Endothelial cell of umbilical vein (primary cell): ENCODE measurements at regions not wholly inside any gene's neighbourhood (a gene's known extent, or its start where the extent isn't known, plus 50 kb on each side); places are given as distances from the start of the nearest gene placed in this dataset.

Experiments
- BruUV-seq: library from RNA; stranded (reverse); fragments of 400-500 nt; replicated peaks from 2 replicates; lab custom pipeline; 2021; lab: Mats Ljungman, UMichigan
- CTCF ChIA-PET: fragments of 300-600, 350-600 bp; sonication (Branson Sonifier 250); formaldehyde crosslinking; loops from one replicate; lab custom pipeline; 2021; ENCODE audit warnings: antibody characterized with exemption, inconsistent platforms; lab: Charles Lee
- POLR2A ChIA-PET: fragments of 300-600, 350-600 bp; sonication (Branson Sonifier 250); formaldehyde crosslinking; loops from one replicate; lab custom pipeline; 2021; ENCODE audit warnings: antibody characterized with exemption, inconsistent platforms; lab: Charles Lee
- DNase-seq: peaks from one replicate; pipeline ENCODE4 v3.0.0-alpha.2; 2011; ENCODE audit warnings: low read depth, low spot score
- FAIRE-seq: peaks from 2 replicates; lab custom pipeline; 2011; peaks lifted over from hg19 to GRCh38; lab: Jason Lieb, UNC
- H2AFZ ChIP-seq: 2 replicates; pipeline ENCODE4 v1.6.0; 2012; ENCODE audit warnings: low read depth, low read length, control low read depth, inconsistent platforms
- H3K27ac ChIP-seq: 2 replicates; pipeline ENCODE4 v1.5.1; 2011; ENCODE audit warnings: low read depth, mild to moderate bottlenecking, control low read depth, low read length, moderate library complexity; ENCODE audit not compliant: insufficient read depth
- H3K27me3 ChIP-seq, 2 experiments: 2 replicates each; pipeline versions ENCODE4 v1.6.0 to v1.6.1; 2011; ENCODE audit warnings: low read length in 2 of 2, mixed read lengths in 1 of 2; ENCODE audit not compliant: control insufficient read depth in 2 of 2, insufficient read depth in 2 of 2
- H3K36me3 ChIP-seq, 2 experiments: 2 replicates in 1 of 2; 3 replicates in 1 of 2; pipeline ENCODE4 v1.5.1; 2011; ENCODE audit warnings: low read length in 2 of 2, mild to moderate bottlenecking in 1 of 2, moderate library complexity in 1 of 2; ENCODE audit not compliant: control insufficient read depth in 2 of 2, insufficient read depth in 2 of 2; ENCODE audit errors: extremely low read depth in 1 of 2
- H3K4me1 ChIP-seq: 3 replicates; pipeline ENCODE4 v1.5.1; 2011; ENCODE audit warnings: mild to moderate bottlenecking, low read length; ENCODE audit not compliant: control insufficient read depth, insufficient read depth; ENCODE audit errors: extremely low read depth
- H3K4me2 ChIP-seq: 2 replicates; pipeline ENCODE4 v1.6.1; 2011; ENCODE audit warnings: low read length, control low read depth, mixed read lengths; ENCODE audit not compliant: insufficient read depth
- H3K4me3 ChIP-seq, 3 experiments: fragments of 200-600 bp in 1 of 3; sonication (generic), shearing (Covaris generic) in 1 of 3; replicated peaks in 1 of 3; 2 replicates each; pipeline ENCODE4 v1.5.1; 2011 to 2016; ENCODE audit warnings: control low read depth in 3 of 3, low read length in 3 of 3, mild to moderate bottlenecking in 2 of 3, inconsistent platforms in 1 of 3, low read depth in 1 of 3, moderate library complexity in 1 of 3; ENCODE audit not compliant: insufficient read depth in 1 of 3
- H3K79me2 ChIP-seq: 2 replicates; pipeline ENCODE4 v1.6.0; 2012; ENCODE audit warnings: low read length, inconsistent platforms; ENCODE audit not compliant: control insufficient read depth, insufficient read depth
- H3K9ac ChIP-seq: replicated peaks from 2 replicates; pipeline ENCODE3; 2011; ENCODE audit warnings: low read length, control low read depth; ENCODE audit not compliant: insufficient read depth; ENCODE audit errors: extremely low read depth
- H3K9me1 ChIP-seq: replicated peaks from 3 replicates; pipeline ENCODE4 v1.6.0; 2011; ENCODE audit warnings: mild to moderate bottlenecking, low read length; ENCODE audit not compliant: control insufficient read depth, insufficient read depth; ENCODE audit errors: extremely low read depth
- H3K9me3 ChIP-seq: replicated peaks from 2 replicates; pipeline ENCODE4 v1.5.1; 2012; ENCODE audit warnings: low read length, inconsistent platforms; ENCODE audit not compliant: control insufficient read depth, insufficient read depth
- H4K20me1 ChIP-seq: replicated peaks from 2 replicates; pipeline ENCODE3; 2011; ENCODE audit warnings: mild to moderate bottlenecking, low read length; ENCODE audit not compliant: control insufficient read depth, insufficient read depth; ENCODE audit errors: extremely low read depth
- EZH2 ChIP-seq: IDR thresholded peaks from 2 replicates; pipeline ENCODE4 v1.6.1; 2012; ENCODE audit warnings: borderline replicate concordance, low read depth, mild to moderate bottlenecking, moderate library complexity, low read length, inconsistent platforms; ENCODE audit not compliant: severe bottlenecking
- FOS ChIP-seq: IDR thresholded peaks from 2 replicates; pipeline ENCODE4 v1.6.1; 2011; ENCODE audit warnings: mild to moderate bottlenecking, low read length, moderate library complexity, borderline replicate concordance; ENCODE audit not compliant: insufficient read depth
- GATA2 ChIP-seq: IDR thresholded peaks from 2 replicates; pipeline ENCODE4 v1.7.0; 2011; ENCODE audit warnings: low read depth, mild to moderate bottlenecking, moderate library complexity, mixed read lengths, low read length; ENCODE audit not compliant: insufficient read length, insufficient read depth
- JUN ChIP-seq: IDR thresholded peaks from 2 replicates; pipeline ENCODE4 v1.6.1; 2011; ENCODE audit warnings: borderline replicate concordance, low read depth; ENCODE audit not compliant: insufficient read length, insufficient read depth
- MYC ChIP-seq: IDR thresholded peaks from one replicate; pipeline ENCODE4 v1.6.1; 2011; ENCODE audit warnings: mild to moderate bottlenecking, low read depth, low read length
- POLR2A ChIP-seq: IDR thresholded peaks from 2 replicates; pipeline ENCODE4 v1.6.1; 2012; ENCODE audit warnings: low read depth, mild to moderate bottlenecking, control low read depth, low read length
- POLR2AphosphoS5 ChIP-seq: IDR thresholded peaks from 2 replicates; pipeline ENCODE4 v1.6.1; 2012; ENCODE audit warnings: low read depth, mild to moderate bottlenecking, control low read depth, low read length, moderate library complexity; ENCODE audit not compliant: insufficient read depth
- dilution Hi-C: fragments of 300-500 bp; cut with MboI; formaldehyde crosslinking; loops from one replicate; pipeline ENCODE4 v1.15.0; 2019; ENCODE audit warnings: low sequenced_read_pairs; ENCODE audit not compliant: extremely low pct_ligation_motif_present
- intact Hi-C: fragments of 100-400 bp; cut with micrococcal nuclease; formaldehyde crosslinking; loops from one replicate; pipeline ENCODE4 v1.10.0; 2022
- TF ChIP-seq, protein P1 (sequence below): IDR thresholded peaks from 2 replicates; pipeline ENCODE4 v1.6.1; 2011; ENCODE audit not compliant: insufficient read depth, insufficient read length
- TF ChIP-seq, protein P2 (sequence below), 2 donors: IDR thresholded peaks; 1 replicate in 1 of 2; 2 replicates in 1 of 2; pipeline ENCODE4 v1.5.1; 2011; ENCODE audit warnings: low read length in 2 of 2, mild to moderate bottlenecking in 2 of 2, moderate library complexity in 2 of 2, control low read depth in 1 of 2, inconsistent platforms in 1 of 2, low read depth in 1 of 2; ENCODE audit not compliant: insufficient read depth in 1 of 2; ENCODE audit errors: extremely low read depth in 1 of 2

DNA sequence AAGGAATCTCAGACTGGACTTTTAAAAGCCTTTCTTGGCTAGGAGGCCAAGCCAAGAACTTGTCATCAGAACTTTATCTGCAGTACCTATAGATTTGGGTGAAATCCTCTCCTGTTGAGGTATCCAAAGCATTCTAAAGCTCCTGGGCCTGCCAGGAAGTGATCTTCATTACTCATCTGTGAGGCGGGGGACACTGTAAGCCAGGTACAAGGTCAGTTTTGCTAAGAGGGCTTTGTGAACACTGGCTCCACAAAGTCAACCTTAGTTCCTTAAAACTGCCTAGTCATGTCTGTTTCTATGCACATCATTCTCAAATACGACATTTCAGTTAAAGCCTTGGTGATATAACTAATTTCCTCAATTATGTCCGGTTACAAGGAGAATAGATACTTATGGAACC is 236.7 kb downstream of the PIK3R1 start:
- dilution Hi-C loops (no loop called here), intact Hi-C loops (no loop called here)
- BruUV-seq = no TSS peak
- H3K4me1 ChIP-seq = peaks cover 4% of the 10 kb centered on the region
- no peaks in the 10 kb centered on the region for H3K9me1 ChIP-seq
- no peak overlapping the region for H3K27ac ChIP-seq
- ChIA-PET POLR2A (no interaction called here), CTCF (no interaction called here)
- H3K27me3 ChIP-seq = no peaks in the 10 kb centered on the region
- H2AFZ ChIP-seq = no peak overlapping the region
- H3K4me2 ChIP-seq = no peak overlapping the region
- H3K4me3 ChIP-seq = no peak overlapping the region
- no peaks in the 10 kb centered on the region for H3K9me3 ChIP-seq
- FAIRE-seq = no peak
- no peak for DNase-seq
- H3K9ac ChIP-seq = no peak overlapping the region
- TF ChIP-seq POLR2A = no peak
- no peaks in the 10 kb centered on the region for H3K36me3 ChIP-seq
- H4K20me1 ChIP-seq = no peaks in the 10 kb centered on the region
- H3K79me2 ChIP-seq = no peaks in the 10 kb centered on the region

DNA sequence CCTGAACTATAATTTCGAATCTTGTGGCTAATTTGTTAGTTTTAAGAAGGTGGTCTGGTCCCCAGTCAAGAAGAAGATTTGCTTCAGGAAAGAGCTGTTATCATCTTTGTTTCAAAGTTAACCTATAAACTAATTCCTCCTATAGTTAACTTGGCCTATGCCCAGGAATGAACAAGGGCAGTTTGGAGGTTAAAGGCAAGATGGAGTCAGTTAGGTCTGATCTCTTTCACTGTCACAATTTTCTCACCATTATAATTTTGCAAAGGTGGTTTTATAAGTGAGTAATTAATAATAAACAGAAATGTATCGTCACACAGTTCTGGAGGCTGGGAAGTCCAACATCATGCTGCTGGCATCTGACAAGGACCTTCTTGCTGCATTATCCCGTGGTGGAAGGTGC is 238.6 kb downstream of the PIK3R1 start:
- ChIA-PET POLR2A (no interaction called here), CTCF (interaction anchor here (3.5 kb wide), 1 partner anchor 167 kb away, joined by 43 read pairs; no protein-coding TSS in a partner anchor)
- no TSS peak for BruUV-seq
- no peaks in the 10 kb centered on the region for H3K79me2 ChIP-seq
- no peaks in the 10 kb centered on the region for H3K9me1 ChIP-seq
- intact Hi-C loops = no loop called here
- dilution Hi-C loops = no loop called here
- no peaks in the 10 kb centered on the region for H4K20me1 ChIP-seq
- H3K4me2 ChIP-seq = no peak overlapping the region
- DNase-seq (no peak), FAIRE-seq (no peak)
- no peak overlapping the region for H3K27ac ChIP-seq
- H3K9ac ChIP-seq = no peak overlapping the region
- no peaks in the 10 kb centered on the region for H3K36me3 ChIP-seq
- H3K4me3 ChIP-seq = no peak overlapping the region
- no peaks in the 10 kb centered on the region for H3K27me3 ChIP-seq
- peaks cover 4% of the 10 kb centered on the region for H3K4me1 ChIP-seq
- no peak overlapping the region for H2AFZ ChIP-seq
- no peak for TF ChIP-seq POLR2AphosphoS5
- no peak for TF ChIP-seq GATA2
- TF ChIP-seq EZH2 = no peak
- TF ChIP-seq, protein P1, sequence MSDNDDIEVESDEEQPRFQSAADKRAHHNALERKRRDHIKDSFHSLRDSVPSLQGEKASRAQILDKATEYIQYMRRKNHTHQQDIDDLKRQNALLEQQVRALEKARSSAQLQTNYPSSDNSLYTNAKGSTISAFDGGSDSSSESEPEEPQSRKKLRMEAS = no peak
- TF ChIP-seq JUN = no peak
- TF ChIP-seq FOS = no peak
- TF ChIP-seq, protein P2, sequence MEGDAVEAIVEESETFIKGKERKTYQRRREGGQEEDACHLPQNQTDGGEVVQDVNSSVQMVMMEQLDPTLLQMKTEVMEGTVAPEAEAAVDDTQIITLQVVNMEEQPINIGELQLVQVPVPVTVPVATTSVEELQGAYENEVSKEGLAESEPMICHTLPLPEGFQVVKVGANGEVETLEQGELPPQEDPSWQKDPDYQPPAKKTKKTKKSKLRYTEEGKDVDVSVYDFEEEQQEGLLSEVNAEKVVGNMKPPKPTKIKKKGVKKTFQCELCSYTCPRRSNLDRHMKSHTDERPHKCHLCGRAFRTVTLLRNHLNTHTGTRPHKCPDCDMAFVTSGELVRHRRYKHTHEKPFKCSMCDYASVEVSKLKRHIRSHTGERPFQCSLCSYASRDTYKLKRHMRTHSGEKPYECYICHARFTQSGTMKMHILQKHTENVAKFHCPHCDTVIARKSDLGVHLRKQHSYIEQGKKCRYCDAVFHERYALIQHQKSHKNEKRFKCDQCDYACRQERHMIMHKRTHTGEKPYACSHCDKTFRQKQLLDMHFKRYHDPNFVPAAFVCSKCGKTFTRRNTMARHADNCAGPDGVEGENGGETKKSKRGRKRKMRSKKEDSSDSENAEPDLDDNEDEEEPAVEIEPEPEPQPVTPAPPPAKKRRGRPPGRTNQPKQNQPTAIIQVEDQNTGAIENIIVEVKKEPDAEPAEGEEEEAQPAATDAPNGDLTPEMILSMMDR (IDR thresholded peaks at IDR 0.05; ENCODE audit: extremely low read depth in 1 of 2, insufficient read depth in 1 of 2, low read depth in 1 of 2, low read length in 2 of 2) = no peak
- TF ChIP-seq MYC = no peak
- H3K9me3 ChIP-seq = no peaks in the 10 kb centered on the region
